SJCRH30 (cell line): ENCODE measurements at regions not wholly inside any gene's neighbourhood (a gene's known extent, or its start where the extent isn't known, plus 50 kb on each side); places are given as distances from the start of the nearest gene placed in this dataset.

Experiments
- DNase-seq, 2 experiments: peaks; one replicate each; pipeline ENCODE4 v3.0.0-alpha.2; 2015 to 2020
- H3K27ac ChIP-seq: fragments of 250-450 bp; sonication (Bioruptor Pico); 2 replicates; pipeline ENCODE4 v1.5.1; 2020; ENCODE audit warnings: mild to moderate bottlenecking, moderate library complexity
- H3K27me3 ChIP-seq: fragments of 250-450 bp; sonication (Bioruptor Pico); 2 replicates; pipeline ENCODE4 v1.5.1; 2020; ENCODE audit warnings: mild to moderate bottlenecking, moderate library complexity
- H3K36me3 ChIP-seq: fragments of 250-450 bp; sonication (Bioruptor Pico); 2 replicates; pipeline ENCODE4 v1.5.1; 2020; ENCODE audit warnings: mild to moderate bottlenecking, moderate library complexity
- H3K4me1 ChIP-seq: fragments of 250-450 bp; sonication (Bioruptor Pico); 2 replicates; pipeline ENCODE4 v1.5.1; 2020; ENCODE audit warnings: mild to moderate bottlenecking, moderate library complexity
- H3K4me3 ChIP-seq: fragments of 250-450 bp; sonication (Bioruptor Pico); 2 replicates; pipeline ENCODE4 v1.5.1; 2020; ENCODE audit warnings: mild to moderate bottlenecking, moderate library complexity
- H3K9me3 ChIP-seq: fragments of 250-450 bp; sonication (Bioruptor Pico); replicated peaks from 2 replicates; pipeline ENCODE4 v1.5.1; 2020; ENCODE audit warnings: mild to moderate bottlenecking, moderate library complexity

DNA sequence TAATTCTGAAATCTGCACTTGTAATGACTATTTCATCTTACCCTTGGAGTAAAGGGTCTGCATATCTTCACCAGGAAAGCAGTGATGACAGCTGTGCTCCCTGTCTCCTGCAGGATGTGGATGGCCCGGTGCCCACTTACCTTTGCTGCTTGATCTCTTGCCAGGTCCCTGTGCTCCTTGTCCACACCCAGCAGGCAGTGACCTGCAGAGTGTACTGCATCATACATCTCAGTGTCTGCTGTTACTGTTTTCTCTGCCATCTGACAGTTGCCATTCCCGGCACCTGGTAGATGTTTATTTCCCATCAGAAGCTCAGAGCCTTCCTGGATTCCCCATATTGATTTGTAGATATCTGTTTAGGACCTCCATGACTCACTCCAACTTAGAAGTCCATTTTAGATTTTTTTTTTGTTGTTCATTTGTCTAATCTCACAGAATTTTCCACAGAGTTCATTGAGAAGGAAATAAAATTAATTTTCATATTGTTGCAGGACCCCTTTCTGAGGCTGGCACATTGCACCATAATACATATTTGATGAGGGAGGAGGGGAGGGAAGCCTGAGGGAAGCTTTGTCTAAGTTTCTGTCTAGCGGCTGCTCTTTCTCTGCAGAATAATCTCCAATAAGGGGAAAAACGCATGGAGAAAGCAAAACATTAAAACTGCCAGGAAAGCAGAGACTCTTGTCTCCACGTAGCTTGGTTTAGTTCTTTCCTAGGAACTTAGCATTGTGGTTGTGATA lies 697.5 kb upstream of the RAB6C start:
- Histone ChIP-seq H3K27ac (no peak overlapping the region), H3K27me3 (no peaks in the 10 kb centered on the region), H3K4me1 (no peaks in the 10 kb centered on the region), H3K36me3 (no peaks in the 10 kb centered on the region), H3K9me3 (no peaks in the 10 kb centered on the region), H3K4me3 (no peak overlapping the region)
- no peak for DNase-seq

DNA sequence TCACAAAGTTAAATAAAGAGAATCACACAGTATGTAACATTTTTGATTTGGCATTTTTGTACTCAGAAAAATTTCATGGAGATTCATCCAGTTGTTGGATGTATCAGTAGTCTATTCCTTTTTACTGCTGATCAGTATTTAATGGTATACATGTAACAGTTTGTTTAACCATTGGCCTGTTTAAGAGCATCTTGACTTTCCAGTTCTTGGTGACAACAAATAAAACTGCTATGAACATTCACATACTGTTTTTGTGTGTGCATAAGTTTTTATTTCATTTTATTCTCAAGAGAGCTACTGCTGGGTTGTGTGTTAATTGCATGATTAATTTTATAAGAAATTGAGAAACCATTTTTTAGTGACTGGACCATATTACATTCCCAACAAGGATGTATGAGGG lies 694.5 kb upstream of the RAB6C start:
- no peak overlapping the region for H3K27ac ChIP-seq
- H3K4me3 ChIP-seq, result no peak overlapping the region
- no peaks in the 10 kb centered on the region for H3K4me1 ChIP-seq
- DNase-seq, result no peak
- no peaks in the 10 kb centered on the region for H3K27me3 ChIP-seq
- H3K9me3 ChIP-seq, result no peaks in the 10 kb centered on the region
- H3K36me3 ChIP-seq, result no peaks in the 10 kb centered on the region

DNA sequence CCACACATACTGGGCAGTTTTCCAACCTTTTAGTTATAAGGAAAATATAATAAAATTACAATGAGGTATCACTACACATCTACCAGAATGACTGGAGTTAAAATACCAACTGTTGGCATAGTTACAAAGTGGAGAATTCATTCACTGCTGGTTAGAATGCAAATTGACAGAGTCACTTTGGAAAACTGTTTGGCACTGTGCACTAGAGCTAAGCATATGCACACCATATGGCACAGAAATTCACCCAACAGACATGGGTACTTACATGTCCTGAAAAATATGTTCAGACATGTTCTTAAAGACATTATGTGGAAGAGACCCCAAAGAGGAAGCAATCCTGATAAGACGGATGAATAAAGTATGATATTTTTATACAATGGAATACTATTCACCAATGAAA lies 686.1 kb upstream of the RAB6C start:
- no peaks in the 10 kb centered on the region for H3K36me3 ChIP-seq
- no peaks in the 10 kb centered on the region for H3K4me1 ChIP-seq
- H3K27ac ChIP-seq, result no peak overlapping the region
- no peaks in the 10 kb centered on the region for H3K9me3 ChIP-seq
- H3K4me3 ChIP-seq, result no peak overlapping the region
- DNase-seq, result no peak
- no peaks in the 10 kb centered on the region for H3K27me3 ChIP-seq

DNA sequence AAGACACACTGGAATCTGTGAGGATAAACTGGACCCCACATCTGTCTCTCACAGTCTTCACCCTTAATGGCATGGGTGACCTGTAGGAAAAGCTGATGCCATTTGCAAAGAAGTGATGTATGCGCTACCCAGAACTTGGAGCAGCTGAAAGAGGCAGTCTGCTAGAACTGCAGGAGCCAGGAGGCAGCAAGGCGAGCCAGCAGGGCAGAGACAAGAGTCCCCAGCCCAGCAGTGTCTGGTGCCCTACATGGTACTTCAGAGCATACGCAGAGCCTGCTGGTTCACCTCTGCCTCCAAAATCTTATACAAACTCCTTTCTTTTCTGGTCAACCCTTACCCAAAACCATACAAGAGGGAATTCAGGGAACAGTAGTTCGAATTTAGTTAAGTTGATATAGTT lies 683.1 kb upstream of the RAB6C start:
- Histone ChIP-seq H3K27me3 (no peaks in the 10 kb centered on the region), H3K4me1 (no peaks in the 10 kb centered on the region), H3K4me3 (no peak overlapping the region), H3K36me3 (no peaks in the 10 kb centered on the region), H3K27ac (no peak overlapping the region), H3K9me3 (no peaks in the 10 kb centered on the region)
- no peak for DNase-seq

DNA sequence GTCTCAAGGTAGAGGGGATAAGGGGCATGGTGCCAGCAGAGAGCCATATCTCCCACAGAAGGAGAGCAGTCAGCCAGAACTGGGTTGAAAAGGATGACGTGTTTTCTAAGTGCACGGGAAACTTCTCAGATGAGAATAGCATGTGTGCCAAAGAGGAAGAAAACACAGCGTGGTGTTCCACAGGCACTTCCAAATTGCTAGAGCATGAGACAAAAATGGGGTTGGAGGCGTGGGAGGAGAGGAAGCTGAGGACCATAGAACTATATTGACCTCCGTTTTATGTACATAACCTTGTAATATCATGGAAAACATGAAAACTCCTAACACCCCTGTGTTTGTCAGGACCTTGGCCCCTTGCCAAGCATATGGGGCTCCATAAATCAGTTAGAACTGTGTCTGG lies 682.7 kb upstream of the RAB6C start:
- Histone ChIP-seq H3K36me3 (no peaks in the 10 kb centered on the region), H3K4me3 (no peak overlapping the region), H3K27me3 (no peaks in the 10 kb centered on the region), H3K9me3 (no peaks in the 10 kb centered on the region), H3K4me1 (no peaks in the 10 kb centered on the region), H3K27ac (no peak overlapping the region)
- peak in 1 of 2 experiments; percentile 14 for DNase-seq

DNA sequence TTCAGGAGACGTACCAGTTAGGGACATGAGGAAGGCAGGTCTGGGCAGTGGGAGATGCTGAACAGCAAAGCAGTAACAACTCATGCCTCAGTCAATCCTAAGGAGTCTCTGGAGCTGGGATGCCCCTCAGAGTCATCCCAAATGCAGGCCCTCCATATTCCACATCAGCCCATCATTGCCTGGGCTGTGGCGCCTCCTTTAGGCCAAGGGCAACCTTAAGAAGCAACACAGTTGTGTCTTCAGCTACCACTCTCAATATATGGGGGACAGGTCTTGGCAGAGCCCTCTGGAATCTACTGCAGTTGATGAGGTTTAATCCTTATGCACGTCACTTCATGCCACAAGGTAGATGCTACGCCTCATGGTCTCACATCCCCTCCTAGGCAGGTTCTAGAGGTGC lies 682.0 kb upstream of the RAB6C start:
- Histone ChIP-seq H3K4me3 (no peak overlapping the region), H3K36me3 (no peaks in the 10 kb centered on the region), H3K9me3 (no peaks in the 10 kb centered on the region), H3K27me3 (no peaks in the 10 kb centered on the region; the same call in 1 of the 2 replicates), H3K27ac (no peak overlapping the region), H3K4me1 (no peaks in the 10 kb centered on the region)
- DNase-seq, result peak in 1 of 2 experiments; percentile 33

DNA sequence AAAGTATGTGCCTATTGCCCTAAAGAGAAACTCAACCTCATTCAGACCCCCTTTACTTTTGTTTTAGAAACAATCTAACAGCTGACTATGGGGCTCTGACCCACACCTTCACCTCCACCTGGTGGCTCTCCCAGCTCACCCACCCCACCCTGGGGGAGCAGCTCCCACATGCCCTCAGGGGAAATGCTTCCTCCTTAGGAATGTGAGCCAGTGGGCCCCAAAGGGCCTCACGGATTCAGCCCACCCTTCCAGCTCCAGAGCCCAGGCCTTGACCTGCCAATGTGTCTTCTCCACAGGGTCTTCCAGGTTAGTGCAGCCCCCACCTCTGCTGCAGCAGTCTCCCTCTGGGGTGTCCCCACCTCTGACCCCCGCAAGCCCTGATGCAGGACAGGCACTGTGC lies 680.1 kb upstream of the RAB6C start:
- Histone ChIP-seq H3K27ac (no peak overlapping the region), H3K4me3 (no peak overlapping the region), H3K27me3 (no peaks in the 10 kb centered on the region; the same call in 1 of the 2 replicates), H3K36me3 (no peaks in the 10 kb centered on the region), H3K9me3 (no peaks in the 10 kb centered on the region), H3K4me1 (no peaks in the 10 kb centered on the region)
- DNase-seq, result no peak

DNA sequence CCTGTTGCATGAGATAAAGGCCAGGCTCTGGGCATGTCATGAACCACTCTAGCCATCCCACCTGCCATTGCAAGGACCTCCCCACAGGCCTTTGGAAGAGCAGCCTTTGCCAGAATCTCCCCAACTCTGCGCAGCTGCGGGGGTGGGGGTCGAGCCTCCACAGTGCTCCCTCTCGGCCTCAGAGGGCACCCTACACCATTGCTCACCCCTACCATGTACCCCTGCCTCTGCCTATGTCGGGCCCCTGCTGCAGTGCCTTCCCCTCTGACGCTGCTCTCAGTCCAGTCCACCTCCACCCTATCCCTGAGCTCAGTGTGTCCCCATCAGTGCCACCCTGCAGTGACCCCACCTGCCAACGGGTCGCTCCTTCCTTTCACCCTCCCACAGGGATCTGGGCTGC lies 679.7 kb upstream of the RAB6C start:
- Histone ChIP-seq H3K27ac (no peak overlapping the region), H3K36me3 (no peaks in the 10 kb centered on the region), H3K9me3 (no peaks in the 10 kb centered on the region), H3K4me3 (no peak overlapping the region), H3K4me1 (no peaks in the 10 kb centered on the region), H3K27me3 (no peaks in the 10 kb centered on the region; the same call in 1 of the 2 replicates)
- DNase-seq, result no peak

DNA sequence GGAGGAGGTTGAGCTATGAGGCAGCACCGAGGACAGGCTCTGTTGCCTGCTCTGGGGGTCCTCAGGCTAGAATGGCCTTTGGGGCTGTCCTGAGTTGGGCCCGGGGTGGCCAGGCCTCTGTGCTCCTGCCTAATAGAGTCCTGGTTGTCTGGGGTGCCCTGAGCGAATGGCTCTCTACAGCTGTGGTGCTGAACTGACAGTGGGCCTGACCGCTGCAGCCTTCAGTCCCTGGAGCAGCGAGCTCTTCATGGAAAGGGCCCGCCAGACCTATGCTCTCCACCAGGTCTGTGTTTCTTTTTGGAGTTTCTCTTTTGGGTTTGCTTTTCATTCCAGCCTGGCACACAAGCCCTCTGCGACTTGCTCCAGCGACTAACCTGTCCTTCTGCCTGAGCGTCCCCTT lies 679.0 kb upstream of the RAB6C start:
- Histone ChIP-seq H3K27ac (no peak overlapping the region), H3K27me3 (no peaks in the 10 kb centered on the region; the same call in 1 of the 2 replicates), H3K4me1 (no peaks in the 10 kb centered on the region), H3K9me3 (no peaks in the 10 kb centered on the region), H3K4me3 (no peak overlapping the region), H3K36me3 (no peaks in the 10 kb centered on the region)
- DNase-seq, result no peak

DNA sequence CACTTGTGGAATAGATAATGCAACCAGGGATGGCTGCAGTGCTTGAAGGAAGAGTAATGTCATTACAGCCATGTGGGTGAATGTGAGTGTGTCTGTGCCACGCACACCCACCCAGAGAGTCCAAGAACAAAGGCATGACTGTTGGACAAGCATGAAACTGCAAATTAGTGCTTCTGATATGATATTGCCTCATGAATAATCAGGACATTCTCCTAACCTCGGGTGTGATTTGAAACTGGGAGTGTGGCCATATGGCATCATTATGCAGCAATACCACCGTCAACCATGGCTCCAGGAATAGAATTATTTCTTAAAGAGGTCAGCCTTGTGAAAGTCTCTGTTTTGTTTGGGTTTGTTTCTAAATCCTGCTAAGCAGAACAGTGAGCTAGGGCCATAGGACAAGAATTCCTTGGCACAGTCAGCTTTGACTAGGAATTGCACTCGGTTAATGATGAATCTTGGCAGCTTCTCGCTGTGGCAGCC lies 678.0 kb upstream of the RAB6C start:
- no peak for DNase-seq
- Histone ChIP-seq H3K4me1 (no peaks in the 10 kb centered on the region), H3K27me3 (no peaks in the 10 kb centered on the region; the same call in 1 of the 2 replicates), H3K36me3 (no peaks in the 10 kb centered on the region), H3K9me3 (no peaks in the 10 kb centered on the region), H3K27ac (no peak overlapping the region), H3K4me3 (no peak overlapping the region)

DNA sequence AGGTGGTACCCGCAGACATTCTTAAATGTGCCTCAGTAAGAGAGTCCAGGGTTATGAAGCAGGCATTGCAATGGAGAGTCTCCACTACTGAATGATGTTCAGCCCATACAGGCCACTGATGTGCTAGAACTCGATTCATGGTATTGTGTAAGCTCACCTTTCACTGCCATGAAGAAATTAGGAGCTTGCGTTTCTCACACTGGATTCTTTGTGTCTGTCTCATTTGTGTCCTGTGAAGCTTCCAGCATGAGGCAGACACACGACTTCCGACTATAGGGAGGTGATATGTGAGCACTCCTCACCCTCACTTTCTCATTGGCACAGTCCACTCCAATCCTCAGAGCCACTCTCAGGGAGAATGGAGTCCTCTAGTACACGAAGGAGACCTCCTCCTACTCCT lies 677.4 kb upstream of the RAB6C start:
- Histone ChIP-seq H3K4me1 (no peaks in the 10 kb centered on the region), H3K27ac (no peak overlapping the region), H3K4me3 (no peak overlapping the region), H3K27me3 (no peaks in the 10 kb centered on the region; the same call in 1 of the 2 replicates), H3K36me3 (no peaks in the 10 kb centered on the region), H3K9me3 (no peaks in the 10 kb centered on the region)
- no peak for DNase-seq

DNA sequence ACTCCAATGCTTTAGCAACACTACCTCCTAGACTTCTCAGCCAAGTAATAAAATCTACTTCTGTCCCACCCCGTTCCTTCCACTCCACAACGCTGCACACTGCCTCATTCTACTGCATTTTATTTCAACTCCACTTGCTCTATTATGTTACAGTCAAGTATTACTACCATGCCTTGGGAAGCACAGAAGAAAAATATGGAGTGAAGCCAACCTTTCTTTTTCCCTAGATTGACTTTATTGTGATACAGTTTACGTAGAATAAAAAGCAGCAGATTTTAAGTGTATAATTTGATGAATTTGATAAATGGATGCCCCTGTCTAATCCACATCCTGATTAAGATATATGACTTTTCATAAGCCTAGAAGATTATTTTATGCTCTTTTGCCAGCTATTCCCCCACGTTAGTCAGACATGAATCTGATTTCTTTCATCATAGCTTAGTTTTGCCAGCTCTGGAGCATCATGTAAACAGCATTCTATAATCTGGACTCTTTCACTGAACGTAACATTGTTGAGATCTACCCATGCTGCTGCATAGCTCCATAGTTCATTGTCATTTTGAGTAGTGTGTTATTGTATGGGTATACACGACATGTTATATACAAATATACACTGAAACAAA lies 676.8 kb upstream of the RAB6C start:
- Histone ChIP-seq H3K9me3 (no peaks in the 10 kb centered on the region), H3K4me1 (no peaks in the 10 kb centered on the region), H3K27ac (no peak overlapping the region), H3K27me3 (no peaks in the 10 kb centered on the region; the same call in 1 of the 2 replicates), H3K4me3 (no peak overlapping the region), H3K36me3 (no peaks in the 10 kb centered on the region)
- DNase-seq, result no peak

DNA sequence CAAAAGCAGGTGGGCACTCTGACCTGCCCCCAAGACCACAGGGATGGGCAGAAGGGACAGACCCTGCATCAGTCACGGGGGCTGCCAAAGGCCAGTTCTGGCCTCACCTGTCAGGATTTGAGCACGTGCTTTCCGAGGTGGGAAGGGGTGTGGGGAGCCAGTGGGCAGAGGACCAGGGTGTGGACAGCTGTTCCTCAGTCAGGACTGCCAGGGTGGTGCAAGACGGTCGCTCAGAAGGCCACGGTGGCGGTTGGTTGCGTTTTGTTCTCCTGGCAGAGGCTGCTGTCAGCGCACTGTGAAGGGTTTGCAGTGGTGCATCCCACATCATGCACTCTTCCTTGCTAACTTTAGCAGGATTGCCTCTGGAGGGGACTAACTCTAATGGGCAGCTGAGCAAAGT lies 665.3 kb upstream of the RAB6C start:
- Histone ChIP-seq H3K36me3 (no peaks in the 10 kb centered on the region), H3K4me3 (no peak overlapping the region), H3K4me1 (no peaks in the 10 kb centered on the region), H3K27me3 (no peaks in the 10 kb centered on the region), H3K27ac (no peak overlapping the region), H3K9me3 (no peaks in the 10 kb centered on the region)
- no peak for DNase-seq

DNA sequence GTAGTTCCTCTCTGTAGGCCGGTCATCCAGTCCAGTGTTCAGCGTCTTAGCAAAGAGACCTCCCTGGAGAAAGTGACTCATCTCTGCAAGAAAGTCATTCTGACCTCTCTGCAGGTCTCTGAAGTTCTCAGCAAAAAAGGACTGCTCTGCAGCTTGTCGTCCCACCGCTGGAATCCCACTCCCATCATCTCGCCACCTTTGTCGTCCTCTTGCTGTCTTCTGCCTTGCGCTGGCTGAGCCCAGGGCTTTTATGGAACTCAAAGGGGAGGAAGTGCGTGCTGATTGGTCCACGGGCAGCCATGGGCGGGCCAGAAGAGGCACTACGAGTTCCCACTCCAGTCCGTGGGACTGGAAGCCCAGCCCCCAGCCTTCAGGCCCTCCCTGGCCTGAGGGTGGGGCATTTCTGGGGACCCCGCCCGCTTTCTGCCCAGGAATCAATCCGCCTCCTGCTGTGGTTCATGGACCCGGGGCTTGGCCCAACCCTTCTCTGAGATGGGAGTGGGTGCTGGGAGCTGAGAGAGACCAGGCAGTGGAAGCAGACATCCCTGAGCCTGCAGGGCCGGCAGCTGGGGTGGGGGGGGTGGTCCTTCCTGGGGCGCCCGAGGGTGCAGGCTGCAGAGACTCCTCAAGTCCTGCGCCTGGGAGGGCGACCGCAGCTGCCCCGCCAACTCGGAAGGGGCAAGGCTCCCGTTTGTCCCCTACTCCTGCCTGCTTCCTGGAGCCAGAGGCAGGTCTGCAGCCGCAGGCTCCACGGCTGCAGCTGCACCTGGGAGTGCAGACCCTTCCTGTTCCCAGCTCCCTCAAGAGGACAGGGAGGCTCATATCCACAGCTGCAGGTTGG lies 660.7 kb upstream of the RAB6C start:
- DNase-seq, result peak; percentile 60 to 76

DNA sequence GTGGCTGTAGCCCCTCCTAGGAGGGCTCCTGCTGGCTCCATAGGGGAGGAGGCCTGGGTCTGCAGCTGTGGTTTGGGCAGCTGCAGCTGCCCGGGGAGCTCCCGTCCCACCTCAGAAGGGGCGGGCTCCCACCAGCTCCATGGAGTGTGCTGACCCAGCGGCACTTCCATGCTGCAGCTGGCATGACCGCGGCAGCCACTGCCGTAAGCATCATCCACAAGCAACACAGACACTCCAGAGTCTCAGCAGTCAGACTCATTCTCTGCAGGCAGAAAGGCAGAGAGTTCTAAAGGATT lies 660.1 kb upstream of the RAB6C start:
- Histone ChIP-seq H3K4me1 (peaks cover 4% of the 10 kb centered on the region; the same call in 1 of the 2 replicates), H3K36me3 (no peaks in the 10 kb centered on the region), H3K4me3 (peak overlapping the region; percentile 50), H3K27me3 (no peaks in the 10 kb centered on the region), H3K9me3 (no peaks in the 10 kb centered on the region), H3K27ac (no peak overlapping the region)
- DNase-seq, result peak; percentile 75 to 77

More for the DNA sequence above, 660.7 kb upstream of the RAB6C start:
- no peaks in the 10 kb centered on the region for H3K9me3 ChIP-seq
- no peaks in the 10 kb centered on the region for H3K27me3 ChIP-seq
- no peaks in the 10 kb centered on the region for H3K36me3 ChIP-seq
- no peak overlapping the region for H3K27ac ChIP-seq
- peak overlapping the region; percentile 50 for H3K4me3 ChIP-seq
- peaks cover 4% of the 10 kb centered on the region; the same call in 1 of the 2 replicates for H3K4me1 ChIP-seq
